NCI-H1092 treated with DMSO at 0.1 percent for 48 hours (cell line): ENCODE measurements at regions not wholly inside any gene's neighbourhood (a gene's known extent, or its start where the extent isn't known, plus 50 kb on each side); places are given as distances from the start of the nearest gene placed in this dataset.
"Not testable (repeated sequence)": the region's sequence is repeated elsewhere in the genome, so short reads cannot be mapped to it uniquely, and the experiment has no call there.

Source experiments
- DNase-seq: peaks from one replicate; lab custom pipeline; 2025; lab: John Stamatoyannopoulos, UW

- DNase-seq: not testable (repeated sequence)
These were observed 280.9 kb downstream of the PYDC2 start for GRCh38 chr3:191741847-191742350.

GRCh38 chr3:191743283-191743682 lies 282.3 kb downstream of the PYDC2 start:
- no peak for DNase-seq

GRCh38 chr3:191750618-191751017 lies 289.7 kb downstream of the PYDC2 start:
- DNase-seq: no peak

GRCh38 chr3:191753196-191753595 lies 292.2 kb downstream of the PYDC2 start:
- DNase-seq: no peak

- no peak for DNase-seq
These were observed 300.9 kb downstream of the PYDC2 start for GRCh38 chr3:191761906-191762305.

- no peak for DNase-seq
These were observed 301.5 kb downstream of the PYDC2 start for GRCh38 chr3:191762323-191762960.

GRCh38 chr3:191768421-191768820 lies 307.5 kb downstream of the PYDC2 start:
- no peak for DNase-seq

- DNase-seq: no peak
These were observed 309.6 kb downstream of the PYDC2 start for GRCh38 chr3:191770541-191770940.

GRCh38 chr3:191774485-191774884 lies 313.5 kb downstream of the PYDC2 start:
- no peak for DNase-seq

- no peak for DNase-seq
These were observed 314.7 kb downstream of the PYDC2 start for GRCh38 chr3:191775451-191776233.

GRCh38 chr3:191781044-191781443 lies 320.1 kb downstream of the PYDC2 start:
- no peak for DNase-seq

- no peak for DNase-seq
These were observed 322.1 kb downstream of the PYDC2 start for GRCh38 chr3:191783024-191783423.

- no peak for DNase-seq
These were observed 330.0 kb downstream of the PYDC2 start for GRCh38 chr3:191790934-191791333.

GRCh38 chr3:191792580-191792979 lies 331.6 kb downstream of the PYDC2 start:
- DNase-seq: no peak

- DNase-seq: no peak
These were observed 334.2 kb downstream of the PYDC2 start for GRCh38 chr3:191795196-191795595.

GRCh38 chr3:191797271-191797670 lies 336.3 kb downstream of the PYDC2 start:
- DNase-seq: no peak

- DNase-seq: no peak
These were observed 341.7 kb downstream of the PYDC2 start for GRCh38 chr3:191802671-191803070.

GRCh38 chr3:191804935-191805334 lies 344.0 kb downstream of the PYDC2 start:
- DNase-seq: no peak

GRCh38 chr3:191808073-191808472 lies 347.1 kb downstream of the PYDC2 start:
- no peak for DNase-seq

GRCh38 chr3:191809326-191809949 lies 348.5 kb downstream of the PYDC2 start:
- DNase-seq: no peak

GRCh38 chr3:191813245-191813644 lies 352.3 kb downstream of the PYDC2 start:
- no peak for DNase-seq

- no peak for DNase-seq
These were observed 387.9 kb downstream of the PYDC2 start for GRCh38 chr3:191848818-191849217.

- DNase-seq: no peak
These were observed 398.6 kb downstream of the PYDC2 start for GRCh38 chr3:191859531-191859930.
